HUES48 (cell line): ENCODE measurements at regions not wholly inside any gene's neighbourhood (a gene's known extent, or its start where the extent isn't known, plus 50 kb on each side); places are given as distances from the start of the nearest gene placed in this dataset.
"Not testable (repeated sequence)": the region's sequence is repeated elsewhere in the genome, so short reads cannot be mapped to it uniquely, and the experiment has no call there.

Experiments
- H3K27ac ChIP-seq: one replicate; pipeline ENCODE4 v1.7.0; 2013; ENCODE audit warnings: low read depth, low read length, inconsistent platforms
- H3K27me3 ChIP-seq: 2 replicates; pipeline ENCODE4 v1.6.1; 2013; ENCODE audit warnings: mild to moderate bottlenecking, low read length; ENCODE audit not compliant: control insufficient read depth, insufficient read depth
- H3K36me3 ChIP-seq: 2 replicates; pipeline ENCODE4 v1.6.1; 2013; ENCODE audit warnings: low read length; ENCODE audit not compliant: control insufficient read depth, insufficient read depth
- H3K4me1 ChIP-seq: 2 replicates; pipeline ENCODE4 v1.6.1; 2013; ENCODE audit warnings: mild to moderate bottlenecking, low read length; ENCODE audit not compliant: control insufficient read depth, insufficient read depth
- H3K4me3 ChIP-seq: 2 replicates; pipeline ENCODE4 v1.5.1; 2013; ENCODE audit warnings: mild to moderate bottlenecking, low read depth, low read length
- H3K9ac ChIP-seq: 2 replicates; pipeline ENCODE4 v1.6.1; 2013; ENCODE audit warnings: mild to moderate bottlenecking, low read depth, low read length, moderate library complexity
- H3K9me3 ChIP-seq: 2 replicates; pipeline ENCODE4 v1.6.1; 2013; ENCODE audit warnings: low read length; ENCODE audit not compliant: control insufficient read depth, insufficient read depth

DNA sequence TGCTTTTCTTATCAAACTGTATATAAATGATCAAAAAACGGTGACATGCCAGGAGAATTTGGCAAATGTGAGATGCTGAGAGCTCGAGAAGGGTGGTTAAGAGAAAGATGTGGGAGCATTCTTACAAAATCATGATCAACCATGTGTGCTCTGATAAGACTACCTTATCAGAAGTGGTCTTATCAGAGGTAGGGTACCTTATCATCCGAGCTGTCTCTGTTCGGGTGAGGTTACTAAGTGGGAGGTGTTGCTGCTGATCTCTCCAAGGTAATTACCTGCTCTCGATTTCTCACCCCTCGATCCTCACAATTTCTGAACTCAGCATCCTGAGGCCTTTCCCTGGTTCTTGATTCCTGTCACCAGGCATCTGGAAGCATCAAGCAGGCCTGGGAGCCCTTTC lies 813.0 kb upstream of the ID2 start:
- Histone ChIP-seq H3K27ac (no peak overlapping the region), H3K27me3 (no peaks in the 10 kb centered on the region), H3K36me3 (peaks cover 25% of the 10 kb centered on the region; the same call in 1 of the 2 replicates), H3K4me3 (no peak overlapping the region), H3K4me1 (peaks cover 23% of the 10 kb centered on the region), H3K9me3 (no peaks in the 10 kb centered on the region), H3K9ac (no peak overlapping the region)

DNA sequence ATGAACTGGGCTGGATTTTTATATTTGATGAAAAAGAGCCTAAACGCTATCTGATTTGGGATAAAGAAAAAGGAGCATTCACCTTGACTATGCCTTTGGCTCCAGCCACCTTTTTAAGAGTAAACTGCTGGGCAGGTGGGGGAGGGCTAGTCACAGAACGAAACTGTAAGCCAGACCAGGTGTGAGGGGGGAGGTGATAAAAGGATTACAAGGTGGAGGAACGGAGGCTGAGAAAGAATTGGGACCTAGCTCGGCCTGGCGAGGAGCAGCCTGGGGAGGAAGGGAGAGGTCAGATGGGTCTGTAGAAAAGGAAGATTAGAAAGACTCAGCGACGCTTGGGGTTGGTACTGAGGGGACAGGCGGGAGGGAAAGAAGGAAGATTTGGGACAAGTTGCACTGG lies 805.4 kb upstream of the ID2 start:
- Histone ChIP-seq H3K4me3 (peak overlapping the region; percentile 52; the same call in 1 of the 2 replicates), H3K4me1 (peaks cover 40% of the 10 kb centered on the region), H3K36me3 (peaks cover 13% of the 10 kb centered on the region)
- not testable (repeated sequence) for H3K9me3 ChIP-seq, H3K27me3 ChIP-seq, H3K9ac ChIP-seq, H3K27ac ChIP-seq

DNA sequence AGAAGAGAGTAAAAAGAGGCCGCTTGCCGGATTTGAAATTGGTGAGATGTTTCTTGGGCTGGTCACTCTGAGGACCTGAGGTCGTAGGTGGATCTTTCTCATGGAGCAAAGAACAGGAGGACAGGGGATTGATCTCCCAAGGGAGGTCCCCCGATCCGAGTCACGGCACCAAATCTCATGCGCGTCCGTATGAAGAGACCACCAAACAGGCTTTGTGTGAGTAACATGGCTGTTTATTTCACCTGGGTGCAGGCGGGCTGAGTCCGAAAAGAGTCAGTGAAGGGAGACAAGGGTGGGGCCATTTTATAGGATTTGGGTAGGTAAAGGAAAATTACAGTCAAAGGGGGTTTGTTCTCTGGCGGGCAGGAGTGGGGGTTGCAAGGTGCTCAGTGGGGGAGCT lies 803.6 kb upstream of the ID2 start:
- H3K4me3 ChIP-seq = peak overlapping the region; percentile 56
- H3K9me3 ChIP-seq, H3K27me3 ChIP-seq: not testable (repeated sequence)
- peak overlapping the region; percentile 78 for H3K27ac ChIP-seq
- H3K9ac ChIP-seq = peak overlapping the region; percentile 72; the same call in 1 of the 2 replicates
- peaks cover 33% of the 10 kb centered on the region for H3K4me1 ChIP-seq
- peaks cover 31% of the 10 kb centered on the region for H3K36me3 ChIP-seq

DNA sequence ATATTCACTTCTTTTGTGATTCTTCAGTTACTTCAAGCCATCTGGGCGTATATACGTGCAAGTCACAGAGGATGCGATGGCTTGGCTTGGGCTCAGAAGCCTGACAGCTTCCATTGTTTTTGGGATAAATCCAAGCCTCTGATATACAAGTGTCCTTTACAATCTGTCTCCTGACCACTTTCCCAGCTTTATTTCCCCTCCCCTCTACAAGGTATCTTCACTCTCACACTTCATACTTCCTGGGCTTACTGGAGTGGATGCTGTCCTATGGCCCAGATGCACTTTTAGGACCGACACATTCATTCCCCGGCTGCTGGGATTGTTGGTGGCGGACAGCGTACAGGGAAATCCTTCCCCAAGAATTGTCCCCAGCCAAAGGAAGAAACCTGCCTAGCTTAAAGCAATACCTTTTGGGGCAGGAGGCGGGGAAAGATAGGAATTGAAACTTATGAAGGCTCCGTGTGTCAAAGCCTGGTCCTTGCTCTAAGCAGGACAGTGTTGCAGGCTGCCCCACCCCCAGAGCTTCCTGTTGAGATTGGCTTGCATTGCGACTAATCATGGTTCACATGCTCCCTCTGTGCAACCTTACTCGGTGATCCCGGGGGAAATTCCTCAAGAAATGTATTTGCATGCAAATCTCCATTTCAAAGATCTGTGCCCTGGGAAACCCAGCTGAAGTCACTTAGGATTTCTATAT lies 802.9 kb upstream of the ID2 start:
- peak overlapping the region; percentile 79 for H3K9ac ChIP-seq
- H3K4me3 ChIP-seq = peak overlapping the region; percentile 63

DNA sequence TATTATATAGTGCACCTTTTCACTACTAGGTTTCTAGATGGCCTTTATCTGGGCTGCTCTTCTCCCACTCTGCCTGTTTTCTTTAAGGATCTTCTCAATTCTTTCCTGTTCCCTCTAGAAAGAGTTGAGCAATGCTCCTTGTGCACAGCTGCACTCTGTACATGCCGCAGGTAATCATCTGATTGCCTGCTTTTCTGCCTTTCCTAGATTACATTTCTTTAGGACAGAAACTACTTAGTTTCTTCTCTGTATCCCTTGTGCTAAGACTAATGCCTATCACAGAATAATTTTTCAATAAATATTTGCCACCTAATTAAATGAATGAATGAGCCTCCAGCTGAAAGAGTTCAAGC lies 802.4 kb upstream of the ID2 start:
- Histone ChIP-seq H3K27me3 (no peaks in the 10 kb centered on the region), H3K9me3 (no peaks in the 10 kb centered on the region), H3K4me1 (peaks cover 30% of the 10 kb centered on the region), H3K36me3 (peaks cover 43% of the 10 kb centered on the region), H3K4me3 (peak overlapping the region; percentile 63), H3K9ac (peak overlapping the region; percentile 79), H3K27ac (peak overlapping the region; percentile 97)

More for the DNA sequence above, 802.9 kb upstream of the ID2 start:
- Histone ChIP-seq H3K27me3 (no peaks in the 10 kb centered on the region), H3K27ac (peak overlapping the region; percentile 97), H3K4me1 (peaks cover 30% of the 10 kb centered on the region), H3K36me3 (peaks cover 38% of the 10 kb centered on the region), H3K9me3 (no peaks in the 10 kb centered on the region)

DNA sequence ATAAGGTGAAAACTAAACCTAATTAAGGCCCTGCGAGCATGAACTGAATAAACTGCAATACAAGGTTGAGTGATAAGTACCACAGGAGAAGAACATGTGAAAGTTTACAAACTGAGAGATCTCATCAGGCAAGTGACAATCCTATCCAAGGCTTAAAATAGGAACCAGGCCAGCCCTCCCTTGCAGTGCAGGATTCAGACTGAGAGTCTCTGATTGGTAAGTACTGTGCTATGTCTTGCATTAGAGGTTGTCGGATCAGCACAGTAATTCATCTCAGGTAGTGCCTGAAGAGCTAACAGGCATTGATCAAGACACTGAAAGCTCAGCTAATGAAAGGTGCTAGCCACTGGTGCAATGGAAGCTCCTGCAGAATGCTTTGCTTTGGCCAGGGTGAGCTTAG lies 801.7 kb upstream of the ID2 start:
- no peaks in the 10 kb centered on the region for H3K9me3 ChIP-seq
- peak overlapping the region; percentile 63 for H3K4me3 ChIP-seq
- peak overlapping the region; percentile 79; the same call in 1 of the 2 replicates for H3K9ac ChIP-seq
- peaks cover 48% of the 10 kb centered on the region for H3K36me3 ChIP-seq
- peaks cover 30% of the 10 kb centered on the region for H3K4me1 ChIP-seq
- H3K27me3 ChIP-seq = no peaks in the 10 kb centered on the region
- peak overlapping the region; percentile 97 for H3K27ac ChIP-seq

DNA sequence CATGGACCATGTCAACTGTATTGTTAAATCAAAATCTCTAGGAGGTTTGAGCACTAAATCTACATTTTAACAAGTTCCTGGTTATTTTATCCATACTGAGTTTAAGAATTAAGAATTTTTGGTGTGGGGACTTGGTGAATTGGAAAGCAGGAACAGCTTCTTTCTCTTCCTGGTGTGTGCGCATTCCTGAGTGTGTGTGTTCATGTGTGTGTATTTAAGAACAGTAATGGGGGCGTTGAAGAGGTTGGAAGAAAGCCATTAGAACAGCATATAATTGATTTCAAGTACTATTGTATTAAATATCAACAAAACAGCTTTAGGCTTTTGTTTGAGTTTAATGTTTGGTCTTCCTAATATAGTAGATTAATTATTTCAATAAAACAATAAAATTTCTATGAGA lies 801.3 kb upstream of the ID2 start:
- Histone ChIP-seq H3K27ac (peak overlapping the region; percentile 97), H3K9me3 (no peaks in the 10 kb centered on the region), H3K9ac (no peak overlapping the region), H3K36me3 (peaks cover 53% of the 10 kb centered on the region), H3K4me1 (peaks cover 30% of the 10 kb centered on the region), H3K4me3 (peak overlapping the region; percentile 63), H3K27me3 (no peaks in the 10 kb centered on the region)

DNA sequence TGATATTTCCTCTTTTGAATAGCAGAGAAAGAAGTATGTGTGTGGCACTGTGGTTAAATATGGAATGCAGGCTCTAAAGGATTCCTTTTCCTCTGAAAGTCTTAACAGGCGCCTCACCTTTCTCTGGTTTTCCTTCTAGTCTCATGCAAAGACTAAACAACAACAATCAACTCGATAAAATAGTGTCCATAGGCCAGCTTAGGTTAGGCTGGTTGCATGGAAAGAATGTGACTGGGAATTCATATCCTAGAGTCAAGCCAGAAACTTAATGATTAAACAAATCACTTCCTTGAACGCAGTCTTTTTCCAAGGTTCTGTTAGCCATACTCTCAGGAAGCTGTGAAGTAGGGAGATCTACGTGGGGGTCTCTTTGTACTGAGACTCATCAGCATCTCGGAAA lies 800.8 kb upstream of the ID2 start:
- H3K27ac ChIP-seq = peak overlapping the region; percentile 7

DNA sequence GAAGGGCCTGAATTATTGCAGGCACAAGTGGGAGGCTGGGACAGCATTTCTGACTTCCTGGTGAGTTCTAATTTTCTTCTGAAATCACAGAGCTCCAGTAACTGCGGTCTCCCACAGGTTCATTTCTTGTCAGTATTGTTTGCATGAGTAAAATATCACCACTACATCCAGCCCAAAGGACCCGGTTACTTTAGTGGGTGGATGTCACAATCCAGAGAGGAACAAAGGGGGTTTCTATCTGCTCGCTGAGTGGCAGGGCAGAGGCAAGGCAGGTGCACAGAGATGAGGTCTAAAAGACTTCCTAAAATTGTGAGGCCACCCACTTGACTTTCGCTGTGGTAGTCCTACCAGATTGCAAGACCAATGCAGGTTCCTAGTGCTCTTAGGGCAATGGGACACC lies 800.4 kb upstream of the ID2 start:
- H3K27ac ChIP-seq = no peak overlapping the region
- H3K36me3 ChIP-seq = peaks cover 62% of the 10 kb centered on the region
- no peaks in the 10 kb centered on the region for H3K27me3 ChIP-seq
- 0 out of 2 replicates have a peak overlapping the region, but pooled peaks have one; percentile 63 for H3K4me3 ChIP-seq
- no peak overlapping the region for H3K9ac ChIP-seq
- peaks cover 34% of the 10 kb centered on the region for H3K4me1 ChIP-seq
- no peaks in the 10 kb centered on the region for H3K9me3 ChIP-seq

More for the DNA sequence above, 800.8 kb upstream of the ID2 start:
- H3K9me3 ChIP-seq = no peaks in the 10 kb centered on the region
- H3K36me3 ChIP-seq = peaks cover 58% of the 10 kb centered on the region
- peaks cover 30% of the 10 kb centered on the region for H3K4me1 ChIP-seq
- no peaks in the 10 kb centered on the region for H3K27me3 ChIP-seq
- peak overlapping the region; percentile 63 for H3K4me3 ChIP-seq
- no peak overlapping the region for H3K9ac ChIP-seq

DNA sequence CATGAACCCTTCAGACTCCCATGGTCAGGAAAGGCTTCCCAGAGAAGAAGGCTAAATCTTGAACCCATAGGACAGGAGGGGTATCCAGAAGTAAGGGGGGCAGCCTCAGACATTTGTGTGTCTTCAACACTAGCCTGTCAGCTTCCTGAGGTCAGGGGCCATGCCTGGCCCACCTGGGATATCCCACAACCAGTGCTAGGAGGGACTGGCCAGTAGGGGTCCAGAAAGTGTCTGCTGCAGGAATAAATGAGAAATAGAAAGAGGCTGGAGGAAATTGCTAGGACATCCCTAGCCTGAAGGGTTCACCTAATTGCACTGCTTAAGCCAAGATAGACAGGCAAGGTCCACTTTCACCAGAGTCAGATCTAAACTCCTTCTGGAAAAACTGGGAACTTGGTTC lies 799.6 kb upstream of the ID2 start:
- H3K27me3 ChIP-seq = no peaks in the 10 kb centered on the region
- H3K9ac ChIP-seq = no peak overlapping the region
- peaks cover 69% of the 10 kb centered on the region for H3K36me3 ChIP-seq
- no peaks in the 10 kb centered on the region for H3K9me3 ChIP-seq
- no peak overlapping the region for H3K27ac ChIP-seq
- no peak overlapping the region for H3K4me3 ChIP-seq
- H3K4me1 ChIP-seq = peaks cover 40% of the 10 kb centered on the region

DNA sequence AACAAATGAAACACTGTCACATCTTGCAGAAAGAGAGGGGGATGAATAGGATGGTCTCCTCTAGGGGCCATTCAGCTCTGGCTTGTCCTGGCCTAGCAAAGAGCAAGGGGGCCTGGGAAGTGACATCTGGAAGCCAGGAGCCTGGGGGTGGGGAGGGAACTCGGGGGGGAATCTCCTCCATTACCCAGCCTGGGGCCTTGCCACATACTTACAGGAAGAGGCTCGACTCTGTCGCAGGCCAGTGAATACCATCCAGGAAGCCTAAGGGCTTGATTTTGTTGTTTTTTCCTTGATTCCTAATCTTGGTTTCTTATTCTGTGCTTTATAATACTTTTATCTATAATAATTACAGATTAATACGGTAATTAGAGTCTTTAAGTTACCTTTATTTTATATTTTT lies 797.5 kb upstream of the ID2 start:
- Histone ChIP-seq H3K27ac (no peak overlapping the region), H3K36me3 (peaks cover 89% of the 10 kb centered on the region), H3K9me3 (no peaks in the 10 kb centered on the region), H3K27me3 (no peaks in the 10 kb centered on the region), H3K4me1 (peaks cover 52% of the 10 kb centered on the region), H3K9ac (no peak overlapping the region), H3K4me3 (no peak overlapping the region)
